H9 (cell line): ENCODE measurements at regions not wholly inside any gene's neighbourhood (a gene's known extent, or its start where the extent isn't known, plus 50 kb on each side); places are given as distances from the start of the nearest gene placed in this dataset.

Experiments used
- DNase-seq: peaks from one replicate; pipeline ENCODE4 v3.0.0-alpha.2; 2017
- H2AFZ ChIP-seq: one replicate; pipeline ENCODE4 v1.6.1; 2013; ENCODE audit warnings: mild to moderate bottlenecking, low read length, control low read depth, moderate library complexity
- H2AK5ac ChIP-seq: 2 replicates; pipeline ENCODE4 v1.6.1; 2013; ENCODE audit warnings: low read length, control low read depth, mixed read lengths; ENCODE audit not compliant: insufficient read length
- H2BK120ac ChIP-seq: one replicate; pipeline ENCODE4 v1.6.1; 2013; ENCODE audit warnings: low read depth, mild to moderate bottlenecking, low read length, control low read depth, inconsistent platforms; ENCODE audit not compliant: poor library complexity, severe bottlenecking
- H2BK12ac ChIP-seq: 2 replicates; pipeline ENCODE4 v1.6.1; 2013; ENCODE audit warnings: low read length, control low read depth, mixed read lengths, low read depth; ENCODE audit not compliant: insufficient read length
- H2BK15ac ChIP-seq: 2 replicates; pipeline ENCODE4 v1.6.1; 2013; ENCODE audit warnings: low read depth, low read length, control low read depth
- H2BK20ac ChIP-seq: one replicate; pipeline ENCODE4 v1.6.1; 2013; ENCODE audit warnings: low read depth, mild to moderate bottlenecking, low read length, control low read depth, inconsistent platforms; ENCODE audit not compliant: poor library complexity, severe bottlenecking
- H2BK5ac ChIP-seq: 2 replicates; pipeline ENCODE4 v1.6.1; 2013; ENCODE audit warnings: low read length, control low read depth, mixed read lengths; ENCODE audit not compliant: insufficient read length
- H3K14ac ChIP-seq: 2 replicates; pipeline ENCODE4 v1.6.1; 2013; ENCODE audit warnings: low read length, control low read depth; ENCODE audit not compliant: insufficient read depth
- H3K18ac ChIP-seq: 2 replicates; pipeline ENCODE4 v1.6.1; 2013; ENCODE audit warnings: low read depth, mild to moderate bottlenecking, mixed read lengths, low read length, control low read depth; ENCODE audit not compliant: insufficient read length
- H3K23ac ChIP-seq: 2 replicates; pipeline ENCODE4 v1.6.1; 2013; ENCODE audit warnings: low read length, control low read depth, mixed read lengths, low read depth; ENCODE audit not compliant: insufficient read length
- H3K23me2 ChIP-seq: 2 replicates; pipeline ENCODE4 v1.6.1; 2013; ENCODE audit warnings: low read depth, mild to moderate bottlenecking, mixed read lengths, low read length, control low read depth; ENCODE audit not compliant: insufficient read length, poor library complexity, severe bottlenecking
- H3K27ac ChIP-seq: 2 replicates; pipeline ENCODE4 v1.5.1; 2013; ENCODE audit warnings: low read length, control low read depth, mixed read lengths, low read depth; ENCODE audit not compliant: insufficient read length
- H3K27me3 ChIP-seq: 2 replicates; pipeline ENCODE4 v1.6.1; 2013; ENCODE audit warnings: low read length, control low read depth, inconsistent platforms; ENCODE audit not compliant: insufficient read depth
- H3K4ac ChIP-seq: 2 replicates; pipeline ENCODE4 v1.6.1; 2013; ENCODE audit warnings: low read depth, mild to moderate bottlenecking, control low read depth, inconsistent platforms, low read length, moderate library complexity
- H3K4me1 ChIP-seq: 2 replicates; pipeline ENCODE4 v1.6.1; 2013; ENCODE audit warnings: low read length, control low read depth, inconsistent platforms; ENCODE audit not compliant: insufficient read depth
- H3K4me2 ChIP-seq: 2 replicates; pipeline ENCODE4 v1.6.1; 2013; ENCODE audit warnings: low read length, control low read depth, mixed read lengths; ENCODE audit not compliant: insufficient read length, insufficient read depth
- H3K56ac ChIP-seq: 2 replicates; pipeline ENCODE4 v1.6.1; 2013; ENCODE audit warnings: low read depth, mild to moderate bottlenecking, mixed read lengths, low read length, control low read depth; ENCODE audit not compliant: insufficient read length
- H3K79me1 ChIP-seq: 2 replicates; pipeline ENCODE4 v1.6.1; 2013; ENCODE audit warnings: low read depth, mild to moderate bottlenecking, moderate library complexity, low read length, control low read depth, inconsistent platforms; ENCODE audit not compliant: insufficient read depth, poor library complexity, severe bottlenecking
- H3K79me2 ChIP-seq: 2 replicates; pipeline ENCODE4 v1.6.1; 2013; ENCODE audit warnings: low read length, control low read depth, inconsistent platforms; ENCODE audit not compliant: insufficient read depth
- H3K9ac ChIP-seq: 2 replicates; pipeline ENCODE4 v1.6.1; 2013; ENCODE audit warnings: low read length, control low read depth, mixed read lengths; ENCODE audit not compliant: insufficient read length; ENCODE audit errors: extremely low read depth
- H3K9me3 ChIP-seq: one replicate; pipeline ENCODE4 v1.6.1; 2013; ENCODE audit warnings: low read depth, low read length, inconsistent platforms; ENCODE audit not compliant: control insufficient read depth
- H3T11ph ChIP-seq: one replicate; pipeline ENCODE4 v1.6.1; 2013; ENCODE audit warnings: mild to moderate bottlenecking, low read length, control low read depth, inconsistent platforms
- H4K20me1 ChIP-seq: one replicate; pipeline ENCODE4 v1.6.1; 2013; ENCODE audit not compliant: control insufficient read depth, insufficient read length, insufficient read depth
- H4K5ac ChIP-seq: 2 replicates; pipeline ENCODE4 v1.6.1; 2013; ENCODE audit warnings: low read depth, mild to moderate bottlenecking, mixed read lengths, low read length, control low read depth; ENCODE audit not compliant: insufficient read length
- H4K8ac ChIP-seq: replicated peaks from 2 replicates; pipeline ENCODE4 v1.6.1; 2013; ENCODE audit warnings: low read length, control low read depth, mixed read lengths, low read depth; ENCODE audit not compliant: insufficient read length
- H4K91ac ChIP-seq: 2 replicates; pipeline ENCODE4 v1.6.1; 2013; ENCODE audit warnings: low read depth, mild to moderate bottlenecking, moderate library complexity, mixed read lengths, low read length, control low read depth; ENCODE audit not compliant: insufficient read length
- H3K27ac Mint-ChIP-seq, 3 experiments: 2 replicates in 2 of 3; 3 replicates in 1 of 3; pipeline ENCODE4 v1.8.0; 2020 to 2021; ENCODE audit warnings: mixed read lengths in 3 of 3, mild to moderate bottlenecking in 1 of 3, moderate library complexity in 1 of 3
- H3K27me3 Mint-ChIP-seq: 2 replicates; pipeline ENCODE4 v1.8.0; 2021; ENCODE audit warnings: low read depth, mild to moderate bottlenecking, moderate library complexity, mixed read lengths
- H3K36me3 Mint-ChIP-seq, 3 experiments: 2 replicates in 2 of 3; 3 replicates in 1 of 3; pipeline ENCODE4 v1.8.0; 2020 to 2021; ENCODE audit warnings: low read depth in 3 of 3, mixed read lengths in 3 of 3; ENCODE audit not compliant: insufficient read depth in 1 of 3
- H3K4me1 Mint-ChIP-seq, 2 experiments: 2 replicates each; pipeline ENCODE4 v1.8.0; 2020; ENCODE audit warnings: mixed read lengths in 2 of 2
- H3K4me3 Mint-ChIP-seq, 2 experiments: 2 replicates in 1 of 2; 3 replicates in 1 of 2; pipeline ENCODE4 v1.8.0; 2020 to 2021; ENCODE audit warnings: mild to moderate bottlenecking in 2 of 2, mixed read lengths in 2 of 2, moderate library complexity in 1 of 2
- H3K9me3 Mint-ChIP-seq, 2 experiments: 2 replicates in 1 of 2; 3 replicates in 1 of 2; pipeline ENCODE4 v1.8.0; 2020; ENCODE audit warnings: mild to moderate bottlenecking in 2 of 2, mixed read lengths in 2 of 2, moderate library complexity in 1 of 2
- WGBS: extraction: QIAGEN DNeasy Blood & Tissue Kit; methylation state at CpG from one replicate; pipeline ENCODE4 v1.1.7; 2013; ENCODE audit warnings: missing lambda C conversion rate, low lambda C conversion rate, mixed read lengths; ENCODE audit not compliant: insufficient read length; ENCODE audit errors: extremely low coverage; 5-methylcytosine and 5-hydroxymethylcytosine counted together
- TF ChIP-seq, protein P1 (sequence below): fragments of 200-600 bp; sonication (generic); conservative IDR thresholded peaks from 3 replicates; pipeline ENCODE4 v1.8.0; 2021; ENCODE audit warnings: antibody characterized with exemption, mild to moderate bottlenecking

DNA sequence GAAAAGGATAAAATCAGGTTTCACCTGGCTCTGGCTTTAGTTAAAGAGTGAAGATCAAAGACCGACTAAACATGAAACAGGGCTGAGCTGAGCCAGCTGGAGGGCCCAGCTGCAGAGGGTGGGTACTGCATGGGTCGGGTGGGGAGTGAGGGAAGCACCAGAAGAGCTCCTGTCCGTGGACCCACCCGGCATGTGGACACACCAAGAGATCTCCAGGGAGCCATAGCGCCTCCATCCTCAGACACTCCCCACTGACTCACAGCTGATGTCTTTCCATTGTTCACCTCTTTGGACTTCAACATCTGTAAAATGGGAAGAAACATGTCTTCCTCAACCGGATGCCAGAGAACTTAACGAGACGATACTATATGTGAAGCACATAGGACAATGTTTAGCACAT lies 178.3 kb upstream of the KLHL29 start:
- Histone ChIP-seq H2AFZ (no peak overlapping the region), H3K4ac (no peak overlapping the region), H2AK5ac (no peak overlapping the region), H3K23ac (no peak overlapping the region), H3K56ac (no peak overlapping the region), H4K91ac (no peak overlapping the region), H2BK120ac (no peak overlapping the region), H3K27ac (no peak overlapping the region), H3K9ac (no peak overlapping the region), H3K79me1 (no peaks in the 10 kb centered on the region), H3K14ac (no peak overlapping the region), H2BK20ac (no peak overlapping the region), H2BK12ac (no peak overlapping the region), H3K23me2 (no peaks in the 10 kb centered on the region), H3K79me2 (no peaks in the 10 kb centered on the region), H3K4me1 (no peaks in the 10 kb centered on the region), H4K5ac (no peak overlapping the region), H3K27me3 (no peaks in the 10 kb centered on the region), H3K9me3 (no peaks in the 10 kb centered on the region), H3K4me2 (no peak overlapping the region), H4K20me1 (no peaks in the 10 kb centered on the region), H4K8ac (no peak overlapping the region), H2BK15ac (no peak overlapping the region), H3T11ph (no peak overlapping the region), H3K18ac (no peak overlapping the region), H2BK5ac (no peak overlapping the region)
- WGBS, result no CpG with 5 or more reads among the region's 8 CpGs
- Mint-ChIP-seq H3K36me3 (peaks cover 0 to 3% (median 0%) of the 10 kb centered on the region in 3 experiments; a peak in 1 of 7 replicates), H3K27ac (no peak overlapping the region), H3K4me3 (no peak overlapping the region), H3K9me3 (peaks cover 0 to 3% of the 10 kb centered on the region in 2 experiments; a peak in 2 of 5 replicates), H3K4me1 (peaks cover under 1 to 2% of the 10 kb centered on the region in 2 experiments; a peak in 1 of 4 replicates), H3K27me3 (peaks cover 4% of the 10 kb centered on the region; the same call in 1 of the 2 replicates)
- DNase-seq, result no peak
- TF ChIP-seq, protein P1, sequence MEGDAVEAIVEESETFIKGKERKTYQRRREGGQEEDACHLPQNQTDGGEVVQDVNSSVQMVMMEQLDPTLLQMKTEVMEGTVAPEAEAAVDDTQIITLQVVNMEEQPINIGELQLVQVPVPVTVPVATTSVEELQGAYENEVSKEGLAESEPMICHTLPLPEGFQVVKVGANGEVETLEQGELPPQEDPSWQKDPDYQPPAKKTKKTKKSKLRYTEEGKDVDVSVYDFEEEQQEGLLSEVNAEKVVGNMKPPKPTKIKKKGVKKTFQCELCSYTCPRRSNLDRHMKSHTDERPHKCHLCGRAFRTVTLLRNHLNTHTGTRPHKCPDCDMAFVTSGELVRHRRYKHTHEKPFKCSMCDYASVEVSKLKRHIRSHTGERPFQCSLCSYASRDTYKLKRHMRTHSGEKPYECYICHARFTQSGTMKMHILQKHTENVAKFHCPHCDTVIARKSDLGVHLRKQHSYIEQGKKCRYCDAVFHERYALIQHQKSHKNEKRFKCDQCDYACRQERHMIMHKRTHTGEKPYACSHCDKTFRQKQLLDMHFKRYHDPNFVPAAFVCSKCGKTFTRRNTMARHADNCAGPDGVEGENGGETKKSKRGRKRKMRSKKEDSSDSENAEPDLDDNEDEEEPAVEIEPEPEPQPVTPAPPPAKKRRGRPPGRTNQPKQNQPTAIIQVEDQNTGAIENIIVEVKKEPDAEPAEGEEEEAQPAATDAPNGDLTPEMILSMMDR, result no peak
